KMS-11 (cell line): ENCODE measurements at regions not wholly inside any gene's neighbourhood (a gene's known extent, or its start where the extent isn't known, plus 50 kb on each side); places are given as distances from the start of the nearest gene placed in this dataset.

Experiments used
- H2AFZ ChIP-seq: fragments of 200-600 bp; sonication (generic); 2 replicates; pipeline ENCODE4 v1.6.1; 2016; ENCODE audit warnings: antibody characterized with exemption, mixed run types, low read depth
- H3K27ac ChIP-seq: fragments of 200-600 bp; sonication (generic); 2 replicates; pipeline ENCODE4 v1.6.1; 2016; ENCODE audit warnings: mild to moderate bottlenecking, mixed run types
- H3K27me3 ChIP-seq: fragments of 200-600 bp; sonication (generic); 2 replicates; pipeline ENCODE4 v1.6.1; 2017; ENCODE audit warnings: mild to moderate bottlenecking, low read depth, mixed run types, moderate library complexity; ENCODE audit not compliant: insufficient read depth
- H3K36me3 ChIP-seq: fragments of 200-600 bp; sonication (generic); 2 replicates; pipeline ENCODE4 v1.6.1; 2017; ENCODE audit warnings: mild to moderate bottlenecking, mixed run types; ENCODE audit not compliant: insufficient read depth
- H3K4me1 ChIP-seq: fragments of 200-600 bp; sonication (generic); 2 replicates; pipeline ENCODE4 v1.6.1; 2016; ENCODE audit warnings: mild to moderate bottlenecking, low read depth, mixed run types; ENCODE audit not compliant: poor library complexity, severe bottlenecking
- H3K4me2 ChIP-seq: fragments of 200-600 bp; sonication (generic); 2 replicates; pipeline ENCODE4 v1.7.0; 2016; ENCODE audit warnings: mild to moderate bottlenecking, mixed run types
- H3K4me3 ChIP-seq: fragments of 200-600 bp; sonication (generic); IDR thresholded peaks from 2 replicates; pipeline ENCODE4 v1.6.1; 2017; ENCODE audit warnings: low read depth, low read length, mixed read lengths; ENCODE audit not compliant: insufficient read depth
- H3K79me2 ChIP-seq: fragments of 200-600 bp; sonication (generic); 2 replicates; pipeline ENCODE4 v1.6.1; 2016; ENCODE audit warnings: low read depth, mixed run types; ENCODE audit not compliant: insufficient read depth
- H3K9ac ChIP-seq: fragments of 200-600 bp; sonication (generic); 2 replicates; pipeline ENCODE4 v1.6.1; 2016; ENCODE audit warnings: mild to moderate bottlenecking, mixed run types
- H4K20me1 ChIP-seq: fragments of 200-600 bp; sonication (generic); 2 replicates; pipeline ENCODE4 v1.6.1; 2016; ENCODE audit warnings: mild to moderate bottlenecking, mixed run types; ENCODE audit not compliant: insufficient read depth
- CTCF ChIP-seq: fragments of 200-600 bp; sonication (generic); conservative IDR thresholded peaks from 2 replicates; pipeline ENCODE4 v1.6.1; 2017; ENCODE audit warnings: low read depth, mild to moderate bottlenecking, antibody characterized with exemption, low read length, moderate library complexity, mixed read lengths

DNA sequence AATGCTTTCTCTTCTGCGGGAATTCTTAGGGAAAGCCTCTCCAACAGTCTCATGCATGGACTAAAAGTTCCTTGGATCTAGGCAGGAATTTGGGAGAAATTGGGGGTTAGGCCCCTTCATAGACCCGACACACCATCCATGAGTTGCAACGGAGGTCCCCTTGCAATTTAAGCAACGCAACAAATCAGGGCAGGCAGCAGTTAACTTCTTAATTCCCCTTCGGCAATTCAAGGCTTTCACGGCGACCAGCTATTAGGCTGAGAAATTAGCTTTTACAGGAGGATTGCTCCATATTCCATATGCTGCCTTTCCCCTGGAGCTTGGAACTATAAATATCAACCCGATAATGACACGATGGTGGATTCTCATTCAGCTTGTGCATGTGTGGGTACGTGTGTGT is 241.0 kb downstream of the SHOX start:
- Histone ChIP-seq H3K79me2 (no peaks in the 10 kb centered on the region), H4K20me1 (no peaks in the 10 kb centered on the region), H3K27ac (no peak overlapping the region), H2AFZ (no peak overlapping the region), H3K4me2 (no peak overlapping the region), H3K27me3 (no peaks in the 10 kb centered on the region), H3K9ac (no peak overlapping the region), H3K4me1 (no peaks in the 10 kb centered on the region), H3K36me3 (no peaks in the 10 kb centered on the region), H3K4me3 (no peak overlapping the region)
- no peak for TF ChIP-seq CTCF

DNA sequence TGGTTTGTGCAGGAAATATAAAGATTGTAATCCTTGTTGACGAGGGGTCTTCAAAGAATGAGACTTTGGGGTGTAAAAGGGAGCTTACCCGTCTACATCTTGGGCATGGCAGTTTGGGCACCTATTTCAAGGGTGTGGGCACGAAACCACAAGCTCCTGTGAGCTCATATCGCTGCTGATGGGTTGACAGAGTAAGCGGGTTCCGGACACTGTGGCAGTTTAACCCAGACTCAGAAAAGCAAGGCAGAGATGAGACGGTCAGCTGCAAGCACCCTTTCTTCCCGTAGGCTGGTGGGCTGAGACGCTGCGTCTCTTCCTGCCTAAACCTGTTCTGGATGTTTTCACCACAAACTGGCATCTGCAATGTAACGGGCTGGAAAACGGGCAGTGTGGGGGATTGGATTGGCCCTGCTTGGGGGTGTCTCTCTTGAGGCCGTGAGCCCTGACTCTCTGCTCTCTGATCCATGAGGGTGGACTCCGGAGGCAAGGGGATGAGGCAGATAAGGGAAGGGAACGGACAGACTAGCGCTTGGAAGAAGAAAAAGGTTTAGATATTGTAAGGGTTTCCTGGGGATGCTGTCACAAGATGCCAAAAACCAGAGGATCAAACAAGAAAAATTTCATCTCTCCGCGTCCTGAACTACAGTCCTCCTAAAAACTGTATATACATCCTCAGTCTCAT is 237.5 kb downstream of the SHOX start:
- Histone ChIP-seq H3K9ac (no peak overlapping the region), H3K4me3 (no peak overlapping the region)
- no peak for TF ChIP-seq CTCF

DNA sequence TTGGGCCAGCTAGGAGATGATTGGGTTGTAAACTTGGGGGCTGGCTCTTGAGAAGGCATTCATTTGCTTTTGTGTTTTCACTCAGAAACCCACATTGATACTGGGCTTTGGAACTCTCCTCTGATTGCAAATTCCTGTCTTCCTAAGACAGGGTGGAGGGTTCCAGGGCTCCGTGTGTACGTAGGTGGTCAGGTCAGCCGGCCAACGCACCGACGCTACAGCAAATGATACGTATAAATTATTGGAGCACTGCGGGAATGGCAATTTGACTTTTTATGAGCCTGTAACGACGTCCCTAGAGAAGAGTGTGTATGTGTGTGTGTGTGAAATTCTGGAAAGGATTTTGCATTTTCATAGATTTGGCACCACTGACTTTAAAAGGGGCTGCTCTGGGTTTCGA is 236.9 kb downstream of the SHOX start:
- TF ChIP-seq CTCF, result no peak
- H3K4me3 ChIP-seq, result no peak overlapping the region
- H3K27ac ChIP-seq, result no peak overlapping the region
- H3K79me2 ChIP-seq, result no peaks in the 10 kb centered on the region
- no peaks in the 10 kb centered on the region for H3K27me3 ChIP-seq
- H3K4me2 ChIP-seq, result no peak overlapping the region
- H3K4me1 ChIP-seq, result no peaks in the 10 kb centered on the region
- no peak overlapping the region for H2AFZ ChIP-seq
- no peaks in the 10 kb centered on the region for H4K20me1 ChIP-seq
- no peaks in the 10 kb centered on the region for H3K36me3 ChIP-seq
- H3K9ac ChIP-seq, result no peak overlapping the region

More for the DNA sequence above, 237.5 kb downstream of the SHOX start:
- no peaks in the 10 kb centered on the region for H3K27me3 ChIP-seq
- no peaks in the 10 kb centered on the region for H4K20me1 ChIP-seq
- H3K36me3 ChIP-seq, result no peaks in the 10 kb centered on the region
- no peak overlapping the region for H2AFZ ChIP-seq
- no peaks in the 10 kb centered on the region for H3K79me2 ChIP-seq
- no peak overlapping the region for H3K4me2 ChIP-seq
- H3K4me1 ChIP-seq, result no peaks in the 10 kb centered on the region
- no peak overlapping the region for H3K27ac ChIP-seq

DNA sequence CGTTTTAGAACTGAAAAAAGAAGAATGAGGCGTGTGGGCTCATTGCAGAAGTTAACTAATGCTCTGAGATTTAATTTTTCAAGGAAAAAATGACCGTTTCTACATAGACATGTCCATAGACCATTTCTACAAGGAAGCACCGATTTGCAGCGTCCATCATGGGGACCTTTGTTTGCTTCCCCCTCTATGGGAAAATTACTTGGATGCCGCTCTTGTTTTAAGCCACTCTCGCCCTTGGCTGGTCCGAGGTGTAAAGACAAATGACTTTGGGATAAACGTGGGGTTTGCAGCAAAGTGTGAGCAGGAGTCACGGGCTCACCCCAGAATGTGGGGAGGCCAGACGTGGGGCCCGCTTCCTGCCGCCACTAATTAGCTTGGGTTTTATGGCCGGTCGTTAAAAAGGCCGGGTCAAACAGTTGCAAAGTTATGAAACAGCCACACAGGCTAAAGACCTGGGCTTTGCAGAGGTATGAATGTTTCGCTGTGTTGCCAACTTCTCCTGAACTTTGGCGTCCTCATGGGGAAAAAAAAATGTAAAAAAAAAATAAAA is 235.9 kb downstream of the SHOX start:
- Histone ChIP-seq H3K36me3 (no peaks in the 10 kb centered on the region), H3K9ac (no peak overlapping the region), H4K20me1 (no peaks in the 10 kb centered on the region), H3K4me3 (no peak overlapping the region), H3K4me2 (no peak overlapping the region), H3K79me2 (no peaks in the 10 kb centered on the region), H3K4me1 (no peaks in the 10 kb centered on the region), H3K27me3 (no peaks in the 10 kb centered on the region), H3K27ac (no peak overlapping the region), H2AFZ (no peak overlapping the region)
- TF ChIP-seq CTCF, result no peak
